AG04450 (cell line): ENCODE measurements at regions not wholly inside any gene's neighbourhood (a gene's known extent, or its start where the extent isn't known, plus 50 kb on each side); places are given as distances from the start of the nearest gene placed in this dataset.

Experiments
- CTCF ChIA-PET: fragments of 300-600, 350-600 bp; formaldehyde crosslinking; extraction: SDS; loops from one replicate; lab custom pipeline; 2022; ENCODE audit warnings: antibody characterized with exemption, inconsistent platforms; lab: Charles Lee
- POLR2A ChIA-PET: fragments of 350-600 bp; formaldehyde crosslinking; extraction: SDS; loops from one replicate; lab custom pipeline; 2021; ENCODE audit warnings: antibody characterized with exemption, inconsistent platforms; lab: Yijun Ruan, JAX
- DNase-seq: peaks from one replicate; pipeline ENCODE4 v3.0.0-alpha.2; 2011; ENCODE audit warnings: low read depth, low spot score
- H3K27ac ChIP-seq: one replicate; pipeline ENCODE4 v1.5.1; 2012; ENCODE audit warnings: low read depth, low read length, control low read depth
- H3K27me3 ChIP-seq: one replicate; pipeline ENCODE4 v1.6.0; 2012; ENCODE audit warnings: low read length; ENCODE audit not compliant: control insufficient read depth, insufficient read depth
- H3K4me3 ChIP-seq: 2 replicates; pipeline ENCODE4 v1.5.1; 2011; ENCODE audit warnings: mild to moderate bottlenecking, low read depth, low read length, control low read depth
- H3K9me3 ChIP-seq: 2 replicates; pipeline ENCODE4 v1.5.1; 2012; ENCODE audit warnings: low read length; ENCODE audit not compliant: control insufficient read depth, insufficient read depth
- CTCF ChIP-seq: IDR thresholded peaks from 2 replicates; pipeline ENCODE4 v1.5.1; 2011; ENCODE audit warnings: low read depth, low read length, control low read depth, inconsistent platforms

DNA sequence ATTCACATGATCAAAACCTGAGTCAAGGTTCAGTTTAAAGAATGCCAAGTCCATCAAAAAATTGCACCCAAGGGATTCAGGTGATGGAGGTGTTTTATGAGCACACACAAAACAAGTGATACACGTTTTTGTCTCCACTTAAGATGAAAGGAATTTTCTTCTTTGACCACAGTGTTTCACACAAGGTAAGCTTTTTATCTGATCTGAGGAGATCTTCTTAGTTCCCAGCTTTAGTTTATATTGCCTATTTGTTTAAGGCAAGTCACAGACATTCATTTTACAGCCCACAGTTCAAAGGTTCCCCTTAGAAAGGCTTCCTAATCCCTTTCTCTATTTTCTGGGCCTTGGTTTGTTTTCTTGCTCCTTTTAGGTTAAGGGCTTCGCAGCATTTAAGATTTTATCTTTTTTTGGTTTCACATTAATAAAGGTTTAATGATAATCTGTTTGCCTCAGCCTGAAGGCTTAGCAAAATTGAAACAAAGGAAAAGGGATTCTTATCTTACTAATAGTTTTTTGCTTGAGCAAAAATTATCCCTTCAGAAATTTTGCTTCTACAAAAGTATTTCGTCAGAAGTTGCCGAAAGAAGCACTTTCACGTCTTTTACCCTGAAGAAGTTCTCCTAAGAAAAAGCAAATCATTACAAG, 420.5 kb upstream of the NAALADL2 start:
- CTCF ChIA-PET, result interaction anchor here (1.6 kb wide), 1 partner anchor 313 kb away, joined by 4 read pairs; no protein-coding TSS in a partner anchor
- Histone ChIP-seq H3K27ac (peak overlapping the region; percentile 99), H3K4me3 (peak overlapping the region; percentile 39; the same call in 1 of the 2 replicates), H3K9me3 (no peaks in the 10 kb centered on the region), H3K27me3 (no peaks in the 10 kb centered on the region)
- POLR2A ChIA-PET, result interaction anchor here (1.1 kb wide), 1 partner anchor 564 kb away, joined by 3 read pairs; no protein-coding TSS in a partner anchor
- DNase-seq, result no peak
- no peak for TF ChIP-seq CTCF

- CTCF ChIA-PET, result interaction anchor here (2.1 kb wide), 1 partner anchor 1990 kb away, joined by 8 read pairs; no protein-coding TSS in a partner anchor
- no peak for TF ChIP-seq CTCF
- Histone ChIP-seq H3K9me3 (no peaks in the 10 kb centered on the region), H3K27me3 (no peaks in the 10 kb centered on the region), H3K27ac (peak overlapping the region; percentile 99), H3K4me3 (peak overlapping the region; percentile 72)
- POLR2A ChIA-PET, result interaction anchor here (0.7 to 2.0 kb wide), 8 partner anchors 16 to 1879 kb away, joined by 3 to 7 read pairs (median 3); no protein-coding TSS in a partner anchor
- DNase-seq, result peak; percentile 98
Measured at GRCh38 chr3:174439331-174440252, 419.5 kb upstream of the NAALADL2 start.

- H3K9me3 ChIP-seq, result no peaks in the 10 kb centered on the region
- POLR2A ChIA-PET, result interaction anchor here (0.7 to 2.0 kb wide), 11 partner anchors 8 to 1990 kb away, joined by 3 to 7 read pairs (median 3); no protein-coding TSS in a partner anchor
- CTCF ChIA-PET, result interaction anchor here (1.3 to 2.1 kb wide), 2 partner anchors 57 to 1990 kb away, joined by 3 to 8 read pairs; no protein-coding TSS in a partner anchor
- H3K4me3 ChIP-seq, result peak overlapping the region; percentile 72
- no peak for TF ChIP-seq CTCF
- no peaks in the 10 kb centered on the region for H3K27me3 ChIP-seq
- no peak for DNase-seq
- peak overlapping the region; percentile 99 for H3K27ac ChIP-seq
Measured at GRCh38 chr3:174440253-174440701, 418.9 kb upstream of the NAALADL2 start.

DNA sequence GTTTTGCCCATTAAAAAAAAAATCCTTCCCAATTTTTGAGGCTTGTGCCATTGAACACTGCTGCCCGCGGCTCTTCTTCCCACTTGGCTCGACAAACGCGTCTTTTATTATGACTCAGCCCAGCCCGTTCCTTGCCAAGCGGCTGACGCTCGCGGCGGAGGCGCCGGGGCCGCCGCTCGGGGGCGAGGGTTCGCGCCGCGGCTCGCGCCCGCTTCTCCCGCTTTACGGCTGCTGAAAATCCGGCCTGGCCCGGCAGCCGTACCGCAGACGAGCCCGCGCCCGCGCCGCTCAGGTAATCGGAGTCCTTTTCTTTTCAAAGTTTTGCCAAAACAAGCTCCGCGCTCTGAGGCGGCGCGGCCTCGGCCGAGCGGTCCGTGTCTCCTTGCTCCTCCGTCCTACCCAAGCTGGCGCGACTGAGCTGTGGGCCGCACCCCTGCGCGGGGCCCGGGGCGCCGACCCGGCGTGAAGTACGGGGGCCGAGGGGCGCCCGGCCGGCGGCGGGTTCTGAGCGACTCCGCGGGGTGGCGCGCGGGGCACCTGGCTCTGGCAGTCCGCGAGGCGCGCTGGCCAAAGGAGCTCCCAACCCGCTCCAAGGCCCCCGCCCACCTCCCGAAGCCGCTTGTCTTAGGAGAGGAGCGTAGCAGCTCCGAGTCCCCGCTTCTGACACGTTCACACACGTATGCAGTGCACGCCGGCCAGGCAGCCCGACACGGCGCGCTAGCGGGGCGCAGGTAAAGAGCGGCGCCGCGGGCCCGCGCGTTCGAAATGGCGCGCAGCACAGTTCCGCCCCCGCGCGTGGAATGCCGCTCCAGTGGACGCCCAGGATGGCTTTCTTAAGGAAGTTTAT, 418.2 kb upstream of the NAALADL2 start:
- CTCF ChIA-PET, result interaction anchor here (0.7 to 2.1 kb wide), 5 partner anchors 57 to 1989 kb away, joined by 3 to 8 read pairs (median 3); no protein-coding TSS in a partner anchor
- no peak for TF ChIP-seq CTCF

More for the DNA sequence above, 418.2 kb upstream of the NAALADL2 start:
- Histone ChIP-seq H3K27ac (peak overlapping the region; percentile 99), H3K9me3 (no peaks in the 10 kb centered on the region), H3K27me3 (no peaks in the 10 kb centered on the region), H3K4me3 (peak overlapping the region; percentile 72)
- DNase-seq, result peak; percentile 79
- POLR2A ChIA-PET, result interaction anchor here (0.7 to 2.0 kb wide), 16 partner anchors 9 to 1989 kb away, joined by 3 to 7 read pairs (median 3); no protein-coding TSS in a partner anchor
